BLaER1 treated with 17β-estradiol and CSF1 and Interleukin-3, amounts not matched to agents 10 nM and 100 nM (cell line): ENCODE measurements at regions not wholly inside any gene's neighbourhood (a gene's known extent, or its start where the extent isn't known, plus 50 kb on each side); places are given as distances from the start of the nearest gene placed in this dataset.

ENCODE experiments used
- H3K27ac ChIP-seq, 11 experiments: shearing (Covaris generic); formaldehyde crosslinking; 2 replicates each; pipeline ENCODE4 v1.8.1; 2022
- H3K27me3 ChIP-seq, 11 experiments: shearing (Covaris generic); formaldehyde crosslinking; 2 replicates each; pipeline ENCODE4 v1.8.1; 2022
- H3K36me3 ChIP-seq, 11 experiments: shearing (Covaris generic); formaldehyde crosslinking; 2 replicates each; pipeline ENCODE4 v1.8.1; 2022
- H3K4me1 ChIP-seq, 10 experiments: shearing (Covaris generic); formaldehyde crosslinking; 2 replicates each; pipeline ENCODE4 v1.8.1; 2022
- H3K4me2 ChIP-seq, 11 experiments: shearing (Covaris generic); formaldehyde crosslinking; 2 replicates each; pipeline ENCODE4 v1.8.1; 2022
- H3K4me3 ChIP-seq, 10 experiments: shearing (Covaris generic); formaldehyde crosslinking; 2 replicates each; pipeline ENCODE4 v1.8.1; 2022
- H3K9ac ChIP-seq, 11 experiments: shearing (Covaris generic); formaldehyde crosslinking; 2 replicates each; pipeline ENCODE4 v1.8.1; 2022
- H3K9me3 ChIP-seq, 11 experiments: shearing (Covaris generic); formaldehyde crosslinking; replicated peaks in 1 of 11; 2 replicates each; pipeline ENCODE4 v1.8.1; 2022
- H4K20me1 ChIP-seq, 11 experiments: shearing (Covaris generic); formaldehyde crosslinking; 2 replicates each; pipeline ENCODE4 v1.8.1; 2022
- Cebpa-rat ChIP-seq, 11 experiments: shearing (Covaris generic); IDR thresholded peaks; 2 replicates each; pipeline ENCODE4 v1.8.1; 2022

DNA sequence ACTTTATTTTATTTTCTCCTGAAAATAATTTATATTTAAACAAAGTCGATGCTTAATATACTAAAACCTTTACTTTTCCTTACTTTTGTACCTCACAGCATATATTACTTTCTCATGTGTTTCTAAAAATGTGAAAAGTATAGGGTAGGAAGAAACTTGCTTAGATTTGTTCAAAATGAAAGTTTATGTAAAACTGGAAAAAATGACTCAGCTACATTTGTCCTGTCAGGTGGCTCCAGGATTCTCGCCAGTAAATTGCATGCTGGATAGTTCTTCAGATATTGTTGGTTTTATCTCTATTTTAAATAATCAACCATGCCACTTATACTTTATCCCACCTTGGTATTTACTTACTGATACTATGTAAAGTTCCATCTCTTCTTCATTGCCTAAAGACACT lies 159.2 kb upstream of the NDST4 start:
- H3K4me2 ChIP-seq: peak overlapping the region in 8 of 11 experiments; percentile 23 to 81 (median 50); a peak in 15 of 22 replicates

GRCh38 chr4:115272185-115272584 lies 158.8 kb upstream of the NDST4 start:
- Histone ChIP-seq H3K36me3 (no peaks in the 10 kb centered on the region), H3K4me3 (no peak overlapping the region; a peak in 1 of 20 replicates), H3K27me3 (peaks cover 0 to 44% (median 0%) of the 10 kb centered on the region in 11 experiments; a peak in 4 of 22 replicates), H3K27ac (peak overlapping the region in 5 of 11 experiments; percentile 20 to 56 (median 49); a peak in 9 of 22 replicates), H3K4me2 (peak overlapping the region; percentile 22 to 81 (median 47); a peak in 20 of 22 replicates), H3K9ac (no peak overlapping the region), H3K9me3 (peaks cover 0 to 19% (median 5%) of the 10 kb centered on the region in 11 experiments; a peak in 7 of 22 replicates), H3K4me1 (peaks cover 27 to 44% (median 36%) of the 10 kb centered on the region in 10 experiments), H4K20me1 (no peaks in the 10 kb centered on the region)
- TF ChIP-seq Cebpa-rat (IDR thresholded peaks at IDR 0.05): peak in 3 of 11 experiments; percentile 50 to 75 (median 71); a peak in 6 of 22 replicates

More for the DNA sequence above, 159.2 kb upstream of the NDST4 start:
- peaks cover 27 to 44% (median 36%) of the 10 kb centered on the region in 10 experiments for H3K4me1 ChIP-seq
- no peaks in the 10 kb centered on the region for H4K20me1 ChIP-seq
- no peaks in the 10 kb centered on the region for H3K36me3 ChIP-seq
- peaks cover 0 to 44% (median 0%) of the 10 kb centered on the region in 11 experiments; a peak in 4 of 22 replicates for H3K27me3 ChIP-seq
- no peak for TF ChIP-seq Cebpa-rat (IDR thresholded peaks at IDR 0.05)
- no peak overlapping the region for H3K9ac ChIP-seq
- H3K4me3 ChIP-seq: no peak overlapping the region
- peak overlapping the region in 6 of 11 experiments; percentile 20 to 56 (median 48); a peak in 9 of 22 replicates for H3K27ac ChIP-seq
- peaks cover 0 to 19% (median 5%) of the 10 kb centered on the region in 11 experiments; a peak in 7 of 22 replicates for H3K9me3 ChIP-seq

DNA sequence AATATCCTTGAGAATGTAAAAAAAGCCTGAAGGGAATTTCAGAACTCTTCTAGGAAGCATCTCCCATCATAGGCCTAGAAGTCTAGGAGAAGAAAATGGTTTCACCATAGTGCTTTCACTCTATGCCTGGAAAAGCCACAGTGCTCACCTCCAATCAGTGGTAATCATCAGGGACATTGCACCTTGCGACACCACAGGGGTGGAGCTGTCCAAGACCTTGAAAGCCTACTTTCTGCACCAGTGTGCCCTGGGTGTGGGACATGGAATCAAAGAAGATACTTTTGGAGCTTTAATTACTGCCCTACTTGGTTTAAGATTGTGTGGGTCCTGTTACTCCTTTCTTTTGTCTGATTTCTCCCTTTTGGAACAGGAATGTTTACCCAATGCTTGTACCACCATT lies 146.8 kb upstream of the NDST4 start:
- H3K27ac ChIP-seq: no peak overlapping the region
- no peak overlapping the region for H3K9ac ChIP-seq
- H3K4me2 ChIP-seq: no peak overlapping the region
- TF ChIP-seq Cebpa-rat (IDR thresholded peaks at IDR 0.05): no peak
- H4K20me1 ChIP-seq: no peaks in the 10 kb centered on the region
- H3K9me3 ChIP-seq: no peaks in the 10 kb centered on the region
- no peaks in the 10 kb centered on the region for H3K4me1 ChIP-seq
- peaks cover 0 to 4% (median 0%) of the 10 kb centered on the region in 11 experiments; a peak in 1 of 22 replicates for H3K27me3 ChIP-seq
- no peak overlapping the region for H3K4me3 ChIP-seq
- no peaks in the 10 kb centered on the region for H3K36me3 ChIP-seq

DNA sequence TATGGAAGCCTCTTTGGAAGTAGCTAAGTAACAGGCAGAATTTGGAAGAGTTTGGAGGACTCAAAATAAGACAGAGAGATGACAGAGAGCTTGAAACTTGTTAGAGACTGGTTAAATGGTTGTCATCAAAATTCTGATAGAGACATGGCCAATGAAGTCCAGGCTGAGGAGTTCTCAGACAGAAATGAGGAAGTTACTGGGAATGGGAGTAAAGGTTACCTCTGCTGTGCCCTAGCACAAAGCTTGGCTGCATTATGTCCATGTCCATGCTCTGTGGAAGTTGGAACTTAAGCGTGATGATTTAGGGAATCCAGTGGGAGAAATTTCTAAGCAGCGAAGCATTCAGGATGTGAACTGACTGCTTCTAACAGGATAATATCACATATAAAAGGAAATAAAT lies 146.2 kb upstream of the NDST4 start:
- Histone ChIP-seq H3K27ac (no peak overlapping the region), H3K9ac (no peak overlapping the region), H3K4me3 (no peak overlapping the region), H3K4me1 (no peaks in the 10 kb centered on the region), H3K27me3 (peaks cover 0 to 4% (median 0%) of the 10 kb centered on the region in 11 experiments; a peak in 1 of 22 replicates), H3K9me3 (no peaks in the 10 kb centered on the region), H3K36me3 (no peaks in the 10 kb centered on the region), H3K4me2 (no peak overlapping the region), H4K20me1 (no peaks in the 10 kb centered on the region)
- no peak for TF ChIP-seq Cebpa-rat (IDR thresholded peaks at IDR 0.05)

DNA sequence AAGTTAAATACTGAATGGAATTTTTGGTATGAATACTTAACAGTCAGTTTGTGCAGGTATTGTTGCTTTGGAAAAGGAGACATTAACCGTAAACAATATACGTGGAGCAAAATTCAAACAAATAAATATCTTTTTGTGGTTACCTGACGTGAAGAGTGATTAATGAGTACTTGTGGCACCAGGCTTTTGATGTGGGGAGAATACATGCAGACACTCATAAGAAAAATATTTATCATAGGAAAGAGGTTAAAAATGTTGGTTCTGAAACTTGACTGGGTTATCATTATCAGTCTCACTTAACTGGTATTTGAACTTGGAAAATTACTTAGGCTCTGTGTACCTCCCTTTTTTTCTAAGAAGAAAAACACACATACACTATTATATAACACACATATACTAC lies 136.4 kb upstream of the NDST4 start:
- Histone ChIP-seq H3K4me3 (no peak overlapping the region), H3K4me2 (no peak overlapping the region), H3K27ac (no peak overlapping the region), H3K4me1 (no peaks in the 10 kb centered on the region), H3K9me3 (no peaks in the 10 kb centered on the region), H3K36me3 (no peaks in the 10 kb centered on the region), H3K27me3 (no peaks in the 10 kb centered on the region), H4K20me1 (no peaks in the 10 kb centered on the region), H3K9ac (no peak overlapping the region)
- no peak for TF ChIP-seq Cebpa-rat (IDR thresholded peaks at IDR 0.05)

- no peak overlapping the region for H3K9ac ChIP-seq
- H3K27me3 ChIP-seq: peaks cover 0 to 5% (median 0%) of the 10 kb centered on the region in 11 experiments; a peak in 1 of 22 replicates
- H3K4me1 ChIP-seq: peaks cover 11 to 50% (median 32%) of the 10 kb centered on the region in 10 experiments; a peak in 18 of 20 replicates
- H3K4me2 ChIP-seq: peak overlapping the region in 10 of 11 experiments; percentile 3 to 55 (median 32); a peak in 14 of 22 replicates
- no peaks in the 10 kb centered on the region for H3K36me3 ChIP-seq
- H4K20me1 ChIP-seq: no peaks in the 10 kb centered on the region
- H3K27ac ChIP-seq: no peak overlapping the region
- no peak overlapping the region for H3K4me3 ChIP-seq
- H3K9me3 ChIP-seq: no peaks in the 10 kb centered on the region
- TF ChIP-seq Cebpa-rat (IDR thresholded peaks at IDR 0.05): no peak
These were observed 121.1 kb upstream of the NDST4 start for GRCh38 chr4:115234405-115235093.

DNA sequence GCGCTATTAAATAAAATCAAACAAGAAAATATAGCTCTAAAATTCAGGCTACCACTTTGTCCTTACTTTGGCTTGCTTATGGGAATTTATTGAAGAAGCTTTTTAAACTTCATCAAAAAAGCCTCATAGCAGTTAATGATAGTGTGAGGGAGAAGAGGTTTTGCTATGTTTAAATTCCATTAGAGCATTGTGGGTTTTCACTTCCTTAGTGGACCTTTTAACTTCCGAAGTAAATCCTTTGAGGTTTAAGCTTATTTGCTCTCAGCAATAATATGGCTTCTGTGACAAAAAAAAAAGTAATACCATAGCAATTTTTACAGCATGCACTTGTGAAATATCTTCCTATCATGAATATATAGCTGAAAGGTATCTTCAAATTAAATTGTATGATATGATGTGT lies 120.2 kb upstream of the NDST4 start:
- no peaks in the 10 kb centered on the region for H3K9me3 ChIP-seq
- TF ChIP-seq Cebpa-rat (IDR thresholded peaks at IDR 0.05): no peak
- H3K4me3 ChIP-seq: no peak overlapping the region
- H3K4me2 ChIP-seq: peak overlapping the region in 9 of 11 experiments; percentile 29 to 74 (median 47); a peak in 18 of 22 replicates
- no peaks in the 10 kb centered on the region for H4K20me1 ChIP-seq
- no peak overlapping the region for H3K9ac ChIP-seq
- no peaks in the 10 kb centered on the region for H3K36me3 ChIP-seq
- H3K27ac ChIP-seq: no peak overlapping the region
- peaks cover 11 to 60% (median 37%) of the 10 kb centered on the region in 10 experiments; a peak in 18 of 20 replicates for H3K4me1 ChIP-seq
- H3K27me3 ChIP-seq: peaks cover 0 to 11% (median 0%) of the 10 kb centered on the region in 11 experiments; a peak in 1 of 22 replicates

DNA sequence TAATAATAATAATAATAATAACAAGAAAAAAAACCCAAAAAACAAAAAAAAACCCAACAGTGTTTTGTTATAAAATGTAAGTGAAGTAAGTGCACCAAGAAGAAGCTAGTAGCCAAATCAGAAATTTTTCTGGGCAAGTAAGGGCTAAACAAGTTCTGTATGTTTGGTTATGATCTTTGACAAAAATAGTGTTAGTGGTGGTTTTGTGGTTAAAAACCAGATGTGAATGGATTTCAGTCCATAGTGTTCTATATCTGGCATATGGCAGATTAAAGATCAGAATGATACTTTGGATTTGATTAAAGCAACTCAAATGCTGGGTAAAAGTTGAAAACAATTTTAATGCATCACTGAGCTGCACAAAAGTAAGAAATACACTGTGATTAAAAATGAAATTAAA lies 116.5 kb upstream of the NDST4 start:
- Histone ChIP-seq H3K4me2 (peak overlapping the region in 9 of 11 experiments; percentile 48 to 73 (median 64); a peak in 19 of 22 replicates), H3K27me3 (peaks cover 0 to 11% (median 0%) of the 10 kb centered on the region in 11 experiments; a peak in 1 of 22 replicates), H3K36me3 (no peaks in the 10 kb centered on the region), H3K27ac (no peak overlapping the region), H4K20me1 (no peaks in the 10 kb centered on the region), H3K9ac (no peak overlapping the region), H3K4me3 (no peak overlapping the region), H3K9me3 (peaks cover 0 to 7% (median 0%) of the 10 kb centered on the region in 11 experiments; a peak in 3 of 22 replicates), H3K4me1 (peaks cover 7 to 59% (median 34%) of the 10 kb centered on the region in 10 experiments; a peak in 18 of 20 replicates)
- no peak for TF ChIP-seq Cebpa-rat (IDR thresholded peaks at IDR 0.05)

GRCh38 chr4:115228851-115229250 lies 115.4 kb upstream of the NDST4 start:
- H3K27ac ChIP-seq: no peak overlapping the region
- H3K4me3 ChIP-seq: no peak overlapping the region
- H3K4me2 ChIP-seq: peak overlapping the region in 6 of 11 experiments; percentile 50 to 73 (median 66); a peak in 6 of 22 replicates
- no peaks in the 10 kb centered on the region for H4K20me1 ChIP-seq
- no peaks in the 10 kb centered on the region for H3K36me3 ChIP-seq
- peaks cover 5 to 48% (median 25%) of the 10 kb centered on the region in 10 experiments; a peak in 18 of 20 replicates for H3K4me1 ChIP-seq
- no peak overlapping the region for H3K9ac ChIP-seq
- peaks cover 0 to 7% (median 0%) of the 10 kb centered on the region in 11 experiments; a peak in 3 of 22 replicates for H3K9me3 ChIP-seq
- TF ChIP-seq Cebpa-rat (IDR thresholded peaks at IDR 0.05): no peak
- peaks cover 0 to 11% (median 0%) of the 10 kb centered on the region in 11 experiments; a peak in 1 of 22 replicates for H3K27me3 ChIP-seq
